Lung (tissue), 11 donors: ENCODE measurements at regions not wholly inside any gene's neighbourhood (a gene's known extent, or its start where the extent isn't known, plus 50 kb on each side); places are given as distances from the start of the nearest gene placed in this dataset.

ENCODE experiments used
- ATAC-seq: fragments of 200-7000 bp; cut with Tn5 transposase; one replicate; pipeline ENCODE4 v1.9.1; 2020; ENCODE audit warnings: moderate number of reproducible peaks; ENCODE audit not compliant: insufficient read depth, low FRiP score
- DNase-seq, 3 donors: peaks; one replicate each; pipeline ENCODE4 v3.0.0-alpha.2; 2013 to 2017
- H3K27ac ChIP-seq, 2 donors: one replicate each; pipeline ENCODE4 v1.5.1; 2013; ENCODE audit warnings: mild to moderate bottlenecking in 2 of 2, moderate library complexity in 2 of 2, control low read depth in 1 of 2, inconsistent platforms in 1 of 2, low read depth in 1 of 2, low read length in 1 of 2
- H3K27me3 ChIP-seq, 3 donors: one replicate each; pipeline ENCODE4 v1.5.1; 2013; ENCODE audit warnings: low read length in 2 of 3; ENCODE audit not compliant: control insufficient read depth in 3 of 3, insufficient read depth in 3 of 3
- H3K36me3 ChIP-seq, 4 donors: one replicate each; pipeline ENCODE4 v1.5.1; 2013; ENCODE audit warnings: low read length in 4 of 4, mild to moderate bottlenecking in 1 of 4, moderate library complexity in 1 of 4; ENCODE audit not compliant: control insufficient read depth in 4 of 4, insufficient read depth in 4 of 4
- H3K4me1 ChIP-seq, 5 donors: one replicate each; pipeline ENCODE4 v1.5.1; 2013; ENCODE audit warnings: low read length in 5 of 5, mild to moderate bottlenecking in 2 of 5, moderate library complexity in 1 of 5; ENCODE audit not compliant: control insufficient read depth in 5 of 5, insufficient read depth in 5 of 5
- H3K4me3 ChIP-seq: one replicate; pipeline ENCODE4 v1.5.1; 2013; ENCODE audit warnings: mild to moderate bottlenecking, control low read depth, moderate library complexity
- H3K9ac ChIP-seq, 2 donors: one replicate each; pipeline ENCODE4 v1.5.1; 2013; ENCODE audit warnings: low read length in 2 of 2, control low read depth in 1 of 2; ENCODE audit not compliant: insufficient read depth in 1 of 2
- H3K9me3 ChIP-seq, 4 donors: one replicate each; pipeline ENCODE4 v1.5.1; 2013; ENCODE audit warnings: low read length in 3 of 4, mild to moderate bottlenecking in 1 of 4, moderate library complexity in 1 of 4; ENCODE audit not compliant: control insufficient read depth in 4 of 4, insufficient read depth in 3 of 4
- CTCF ChIP-seq: IDR thresholded peaks from 2 replicates; pipeline ENCODE4 v1.5.1; 2012; ENCODE audit warnings: mild to moderate bottlenecking; ENCODE audit errors: control extremely low read depth, extremely low read depth
- WGBS, 2 donors: extraction: QIAGEN DNeasy Blood & Tissue Kit; methylation state at CpG; one replicate each; pipeline ENCODE4 v1.1.7; 2013; 5-methylcytosine and 5-hydroxymethylcytosine counted together
- donor health status: control.
- donor health status: control.
- donor health status: Bipolar disorder and iron deficiency.
- donor health status: healthy.
- donor health status: DM: yes; HTN: yes; CAD: no.

GRCh38 chr3:144049374-144049773 is 77.8 kb downstream of the DIPK2A start:
- Histone ChIP-seq H3K36me3 (no peaks in the 10 kb centered on the region), H3K27me3 (no peaks in the 10 kb centered on the region), H3K4me3 (no peak overlapping the region), H3K27ac (no peak overlapping the region), H3K4me1 (peaks cover 0 to 3% (median 0%) of the 10 kb centered on the region in 5 donors), H3K9ac (no peak overlapping the region), H3K9me3 (no peaks in the 10 kb centered on the region)
- 92 to 95% methylated on average over 5 of the region's 5 CpGs for WGBS, 2 donors
- ATAC-seq (no peak), DNase-seq (no peak)
- no peak for TF ChIP-seq CTCF

GRCh38 chr3:144051211-144051610 is 79.6 kb downstream of the DIPK2A start:
- H3K4me3 ChIP-seq: no peak overlapping the region
- H3K9me3 ChIP-seq: no peaks in the 10 kb centered on the region
- H3K36me3 ChIP-seq: no peaks in the 10 kb centered on the region
- DNase-seq: no peak
- no peak overlapping the region for H3K9ac ChIP-seq
- peaks cover 0 to 3% (median 0%) of the 10 kb centered on the region in 5 donors for H3K4me1 ChIP-seq
- TF ChIP-seq CTCF: no peak
- no peaks in the 10 kb centered on the region for H3K27me3 ChIP-seq
- ATAC-seq: no peak
- no peak overlapping the region for H3K27ac ChIP-seq

GRCh38 chr3:144052275-144052674 is 80.7 kb downstream of the DIPK2A start:
- no peaks in the 10 kb centered on the region for H3K9me3 ChIP-seq
- H3K4me1 ChIP-seq: peaks cover 0 to 3% (median 0%) of the 10 kb centered on the region in 5 donors
- H3K4me3 ChIP-seq: no peak overlapping the region
- TF ChIP-seq CTCF: no peak
- no peak overlapping the region for H3K27ac ChIP-seq
- ATAC-seq: no peak
- DNase-seq: no peak
- H3K9ac ChIP-seq: no peak overlapping the region
- no peaks in the 10 kb centered on the region for H3K27me3 ChIP-seq
- H3K36me3 ChIP-seq: no peaks in the 10 kb centered on the region

GRCh38 chr3:144053121-144053520 is 81.5 kb downstream of the DIPK2A start:
- no peak overlapping the region for H3K4me3 ChIP-seq
- WGBS, 2 donors: 83 to 86% methylated on average over 1 of the region's 1 CpG

More at GRCh38 chr3:144053121-144053520, 81.5 kb downstream of the DIPK2A start:
- DNase-seq (no peak), ATAC-seq (no peak)
- Histone ChIP-seq H3K27ac (no peak overlapping the region), H3K4me1 (peaks cover 0 to 3% (median 0%) of the 10 kb centered on the region in 5 donors), H3K9me3 (no peaks in the 10 kb centered on the region), H3K27me3 (no peaks in the 10 kb centered on the region), H3K9ac (no peak overlapping the region), H3K36me3 (no peaks in the 10 kb centered on the region)
- no peak for TF ChIP-seq CTCF
